RWPE1 (cell line): ENCODE measurements at regions not wholly inside any gene's neighbourhood (a gene's known extent, or its start where the extent isn't known, plus 50 kb on each side); places are given as distances from the start of the nearest gene placed in this dataset.

ENCODE experiments used
- CTCF ChIA-PET: fragments of 350-600 bp; sonication (Branson Sonifier 250); formaldehyde crosslinking; extraction: SDS; loops from one replicate; lab custom pipeline; 2021; lab: Yijun Ruan, JAX
- POLR2A ChIA-PET: fragments of 400-600 bp; formaldehyde crosslinking; extraction: SDS; loops from one replicate; lab custom pipeline; 2020; ENCODE audit warnings: antibody characterized with exemption; ENCODE audit not compliant: low non-redundant PET; lab: Yijun Ruan, JAX
- DNase-seq: peaks from one replicate; pipeline ENCODE4 v3.0.0; 2012; ENCODE audit warnings: low spot score
- H3K27ac ChIP-seq: fragments of 450-650 bp; 2 replicates; pipeline ENCODE4 v1.5.1; 2017
- TF ChIP-seq, protein P1 (sequence below): fragments of 450-650 bp; conservative IDR thresholded peaks from 2 replicates; pipeline ENCODE4 v1.5.1; 2017; ENCODE audit warnings: low read depth, mild to moderate bottlenecking

DNA sequence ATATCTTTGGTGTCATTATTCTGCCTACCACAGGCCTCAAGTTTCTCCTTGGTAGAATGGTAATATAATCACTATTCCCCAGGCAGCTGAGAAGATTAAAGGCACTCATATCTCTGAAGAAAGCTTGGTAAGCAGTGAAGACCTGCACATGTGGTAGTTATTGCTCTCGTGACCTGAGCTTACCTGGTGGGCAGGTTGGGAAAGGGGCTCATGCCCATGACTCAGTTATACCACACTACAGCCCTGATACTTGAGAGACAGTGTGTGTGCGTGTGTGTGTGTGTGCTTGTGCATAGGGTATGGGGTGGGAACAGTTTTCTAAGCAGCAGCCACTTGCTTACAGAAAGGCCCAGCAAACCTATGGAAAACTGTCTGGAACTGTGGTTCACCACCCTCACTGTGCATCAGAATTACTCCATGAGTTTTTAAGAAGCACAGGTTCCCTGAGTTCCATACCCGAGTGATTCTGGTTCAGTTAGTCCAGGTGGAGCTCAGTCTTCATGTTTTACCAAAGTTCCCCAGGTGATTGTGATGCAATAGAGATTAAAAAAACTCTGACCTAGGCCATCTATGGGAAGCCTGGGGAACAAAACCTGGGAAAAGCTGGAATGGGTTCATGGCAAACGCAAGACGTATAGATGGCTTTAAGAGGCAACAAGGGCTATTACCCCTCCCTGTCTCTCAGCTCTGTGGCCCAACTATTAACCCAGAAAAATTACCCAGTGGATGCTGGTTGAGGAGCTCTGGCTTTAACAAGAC lies 79.0 kb upstream of the ZBED5 start:
- POLR2A ChIA-PET = no interaction called here
- no peak for DNase-seq
- H3K27ac ChIP-seq = no peak overlapping the region
- TF ChIP-seq, protein P1, sequence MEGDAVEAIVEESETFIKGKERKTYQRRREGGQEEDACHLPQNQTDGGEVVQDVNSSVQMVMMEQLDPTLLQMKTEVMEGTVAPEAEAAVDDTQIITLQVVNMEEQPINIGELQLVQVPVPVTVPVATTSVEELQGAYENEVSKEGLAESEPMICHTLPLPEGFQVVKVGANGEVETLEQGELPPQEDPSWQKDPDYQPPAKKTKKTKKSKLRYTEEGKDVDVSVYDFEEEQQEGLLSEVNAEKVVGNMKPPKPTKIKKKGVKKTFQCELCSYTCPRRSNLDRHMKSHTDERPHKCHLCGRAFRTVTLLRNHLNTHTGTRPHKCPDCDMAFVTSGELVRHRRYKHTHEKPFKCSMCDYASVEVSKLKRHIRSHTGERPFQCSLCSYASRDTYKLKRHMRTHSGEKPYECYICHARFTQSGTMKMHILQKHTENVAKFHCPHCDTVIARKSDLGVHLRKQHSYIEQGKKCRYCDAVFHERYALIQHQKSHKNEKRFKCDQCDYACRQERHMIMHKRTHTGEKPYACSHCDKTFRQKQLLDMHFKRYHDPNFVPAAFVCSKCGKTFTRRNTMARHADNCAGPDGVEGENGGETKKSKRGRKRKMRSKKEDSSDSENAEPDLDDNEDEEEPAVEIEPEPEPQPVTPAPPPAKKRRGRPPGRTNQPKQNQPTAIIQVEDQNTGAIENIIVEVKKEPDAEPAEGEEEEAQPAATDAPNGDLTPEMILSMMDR = no peak
- CTCF ChIA-PET = interaction anchor here (1.1 kb wide), 1 partner anchor 84 kb away, joined by 5 read pairs; no protein-coding TSS in a partner anchor

DNA sequence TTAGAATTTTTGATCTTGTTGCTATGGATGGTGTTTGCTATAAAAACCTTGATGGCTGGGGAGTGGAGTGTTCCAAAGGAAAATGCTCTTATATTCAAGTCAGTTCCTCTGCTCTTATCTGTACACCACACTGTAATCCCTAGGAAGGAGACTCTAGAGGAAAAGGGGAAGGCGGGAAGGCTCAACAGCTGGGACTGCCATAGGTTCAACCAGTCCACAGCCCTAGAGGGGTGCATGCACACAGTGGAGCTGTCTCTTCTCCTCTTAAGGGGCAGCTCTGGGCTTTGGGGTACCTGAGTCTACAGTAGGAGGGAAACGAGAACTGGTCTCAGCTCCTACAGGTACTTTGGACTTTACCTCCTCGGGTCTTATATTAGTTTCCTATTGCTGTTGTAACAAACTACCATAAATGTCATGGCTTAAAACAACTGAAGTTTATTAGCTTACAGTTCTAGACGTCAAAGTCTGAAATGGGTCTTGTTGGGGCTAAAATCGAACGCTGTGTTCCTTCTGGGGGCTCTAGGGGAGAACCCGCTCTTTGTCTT lies 77.2 kb upstream of the ZBED5 start:
- TF ChIP-seq, protein P1 = no peak

DNA sequence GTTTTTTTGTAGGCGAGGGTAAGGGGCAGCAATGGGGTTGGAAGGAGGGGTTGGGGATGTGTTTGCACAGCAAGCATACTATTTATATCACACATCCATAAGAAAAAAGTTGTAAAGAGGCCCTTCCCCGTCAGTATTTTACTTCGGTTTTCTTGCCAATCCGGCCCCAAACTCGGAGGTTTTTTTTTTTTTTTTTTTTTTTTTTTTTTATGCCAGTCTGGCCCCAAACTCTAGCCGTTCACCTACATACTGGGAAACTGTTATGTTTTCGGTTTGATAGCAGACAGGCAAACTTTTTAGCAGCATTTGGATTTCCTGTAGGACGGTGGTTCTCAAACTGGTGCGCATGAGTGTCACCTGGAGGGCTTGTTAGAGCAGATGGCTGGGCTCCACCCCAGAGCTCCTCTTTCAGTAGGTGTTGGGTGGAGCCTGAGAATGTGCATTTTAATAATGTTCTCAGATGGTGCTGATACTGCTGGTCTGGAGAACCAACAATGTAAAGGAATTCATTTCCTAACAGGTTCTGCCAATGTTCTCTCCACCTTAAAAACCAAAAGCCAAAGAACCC lies 76.5 kb upstream of the ZBED5 start:
- no peak for DNase-seq
- H3K27ac ChIP-seq = peak overlapping the region; percentile 83
- POLR2A ChIA-PET = interaction anchor here (0.7 kb wide), 1 partner anchor 86 kb away, joined by 6 read pairs; no protein-coding TSS in a partner anchor
- CTCF ChIA-PET = interaction anchor here (0.5 to 3.4 kb wide), 18 partner anchors 8 to 853 kb away, joined by 3 to 20 read pairs (median 4); no protein-coding TSS in a partner anchor
- TF ChIP-seq, protein P1 = no peak

More for the DNA sequence above, 77.2 kb upstream of the ZBED5 start:
- no peak overlapping the region for H3K27ac ChIP-seq
- ChIA-PET POLR2A (interaction anchor here (0.7 kb wide), 1 partner anchor 86 kb away, joined by 6 read pairs; no protein-coding TSS in a partner anchor), CTCF (interaction anchor here (1.0 to 3.4 kb wide), 2 partner anchors 86 to 852 kb away, joined by 6 to 20 read pairs; no protein-coding TSS in a partner anchor)
- DNase-seq = no peak

DNA sequence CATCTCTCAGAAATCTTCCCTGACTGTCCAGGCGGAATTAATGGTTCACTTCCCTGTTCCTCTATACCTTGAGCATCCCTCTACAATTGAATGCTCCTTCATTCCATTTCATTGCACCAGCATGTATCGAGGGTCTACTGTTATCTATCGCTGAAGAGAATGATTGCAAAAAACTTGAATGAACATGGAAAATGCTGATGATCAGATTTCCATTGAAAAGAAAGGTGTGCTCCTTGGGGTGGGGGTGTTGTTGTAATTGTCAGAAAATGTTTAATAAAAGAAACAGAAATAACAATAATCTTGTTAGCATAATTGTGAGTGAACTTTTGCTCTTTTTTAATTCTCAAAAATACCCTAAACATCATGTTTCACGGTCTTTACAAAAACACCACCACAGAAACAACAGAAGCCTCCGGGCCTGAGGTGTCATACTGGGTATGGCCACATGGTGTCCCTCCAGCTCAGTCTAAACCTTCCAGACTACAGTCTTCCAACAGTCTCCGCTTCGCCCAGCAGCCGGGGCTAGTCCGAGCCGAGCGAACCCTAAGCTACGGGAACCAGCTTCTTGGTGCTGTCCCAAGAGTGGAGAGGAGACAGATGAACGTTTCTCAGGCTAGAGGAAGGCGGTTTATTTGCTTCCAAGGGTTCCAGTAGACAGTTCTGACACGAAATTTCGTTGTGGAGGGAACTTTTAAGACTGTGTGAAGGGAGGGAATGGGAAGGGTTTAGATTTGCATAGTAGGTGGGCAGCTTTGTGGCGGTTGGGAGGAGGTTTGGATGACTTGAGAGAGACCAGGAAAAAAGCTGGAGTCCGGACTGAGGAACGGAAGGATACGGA lies 75.8 kb upstream of the ZBED5 start:
- H3K27ac ChIP-seq = peak overlapping the region; percentile 83
- TF ChIP-seq, protein P1 = peak; percentile 94

DNA sequence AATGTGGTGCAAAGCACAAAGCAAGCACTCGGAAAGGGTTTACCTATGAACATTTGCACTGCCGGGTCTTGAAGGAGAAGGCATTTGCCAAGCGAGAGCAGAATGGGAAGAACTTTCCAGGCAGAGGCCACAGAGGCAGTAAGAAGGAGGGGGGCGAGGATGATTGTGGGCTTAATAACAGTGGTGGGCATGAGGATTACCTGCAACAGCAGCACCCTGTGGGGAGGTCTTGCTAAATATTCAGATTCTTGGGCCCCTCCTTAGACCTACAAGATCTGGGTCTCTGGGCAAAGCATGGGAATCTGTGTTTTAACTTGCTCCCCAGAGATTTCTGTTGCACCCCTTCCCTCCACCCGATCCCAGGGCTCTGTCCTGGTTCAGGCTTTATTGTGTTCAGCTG lies 75.1 kb upstream of the ZBED5 start:
- ChIA-PET CTCF (interaction anchor here (0.7 to 3.4 kb wide), 4 partner anchors 88 to 855 kb away, joined by 3 to 20 read pairs (median 8); no protein-coding TSS in a partner anchor), POLR2A (no interaction called here)
- TF ChIP-seq, protein P1 = no peak
- H3K27ac ChIP-seq = peak overlapping the region; percentile 64
- no peak for DNase-seq

More for the DNA sequence above, 75.8 kb upstream of the ZBED5 start:
- CTCF ChIA-PET = interaction anchor here (0.5 to 3.4 kb wide), 19 partner anchors 9 to 909 kb away, joined by 3 to 20 read pairs (median 3); no protein-coding TSS in a partner anchor
- peak; percentile 92 for DNase-seq
- POLR2A ChIA-PET = no interaction called here
